Activated T-helper 17 cell treated with anti-CD3 and anti-CD28 coated beads, Interleukin-2, amount 50 U/mL, for 72 hours (primary cell): ENCODE measurements at regions not wholly inside any gene's neighbourhood (a gene's known extent, or its start where the extent isn't known, plus 50 kb on each side); places are given as distances from the start of the nearest gene placed in this dataset.

Experiments used
- ATAC-seq: fragments of 150-1000 bp; cut with Tn5 transposase; replicated peaks from 2 replicates; pipeline ENCODE4 v1.10.0; 2021; ENCODE audit warnings: mild to moderate bottlenecking, moderate library complexity
- H3K27ac Mint-ChIP-seq: one replicate; pipeline ENCODE4 v1.8.0; 2022; ENCODE audit warnings: mixed read lengths
- H3K27me3 Mint-ChIP-seq: one replicate; pipeline ENCODE4 v1.8.0; 2022; ENCODE audit warnings: mixed read lengths
- H3K36me3 Mint-ChIP-seq: one replicate; pipeline ENCODE4 v1.8.0; 2022; ENCODE audit warnings: low read depth, mild to moderate bottlenecking, mixed read lengths
- H3K4me1 Mint-ChIP-seq: one replicate; pipeline ENCODE4 v1.8.0; 2022; ENCODE audit warnings: mixed read lengths
- H3K4me3 Mint-ChIP-seq: one replicate; pipeline ENCODE4 v1.8.0; 2022; ENCODE audit warnings: mild to moderate bottlenecking, mixed read lengths
- H3K9me3 Mint-ChIP-seq: one replicate; pipeline ENCODE4 v1.8.0; 2022; ENCODE audit warnings: mixed read lengths

DNA sequence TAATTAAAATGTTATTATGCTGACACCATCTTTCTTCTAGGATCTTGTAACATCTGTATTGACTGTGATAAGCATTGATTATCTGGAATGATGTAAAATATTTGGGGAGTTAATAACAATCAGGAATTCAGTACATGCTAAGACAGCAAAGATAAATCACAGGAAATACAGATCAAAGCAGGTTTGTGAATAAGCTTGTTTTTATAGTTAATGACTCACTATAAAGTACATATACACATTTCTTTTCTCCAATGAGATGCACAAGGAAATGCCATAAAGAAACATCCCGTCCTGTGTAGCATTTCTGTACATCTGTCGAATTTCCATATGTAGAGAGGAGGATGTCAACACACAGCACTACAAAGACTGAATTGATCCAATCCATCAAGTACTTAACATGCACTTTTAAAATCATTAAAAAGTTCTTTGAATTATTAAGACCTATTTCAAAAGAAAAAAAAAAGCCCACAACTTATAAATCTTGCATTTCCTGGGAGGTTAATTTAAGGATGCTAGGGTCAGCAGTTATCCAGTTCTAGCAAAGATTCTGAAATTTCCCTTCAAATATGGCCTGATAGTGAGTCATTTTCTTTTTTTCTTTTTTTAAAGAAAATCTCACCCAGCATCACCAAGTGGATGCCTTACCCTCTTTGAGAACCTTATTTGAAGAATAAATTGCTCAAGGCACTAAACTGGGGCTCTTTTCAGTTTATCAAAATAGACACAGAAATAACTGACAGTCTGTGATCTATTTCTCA, 243.2 kb upstream of the NR5A2 start:
- H3K27ac Mint-ChIP-seq, result no peak overlapping the region
- H3K36me3 Mint-ChIP-seq, result no peaks in the 10 kb centered on the region

DNA sequence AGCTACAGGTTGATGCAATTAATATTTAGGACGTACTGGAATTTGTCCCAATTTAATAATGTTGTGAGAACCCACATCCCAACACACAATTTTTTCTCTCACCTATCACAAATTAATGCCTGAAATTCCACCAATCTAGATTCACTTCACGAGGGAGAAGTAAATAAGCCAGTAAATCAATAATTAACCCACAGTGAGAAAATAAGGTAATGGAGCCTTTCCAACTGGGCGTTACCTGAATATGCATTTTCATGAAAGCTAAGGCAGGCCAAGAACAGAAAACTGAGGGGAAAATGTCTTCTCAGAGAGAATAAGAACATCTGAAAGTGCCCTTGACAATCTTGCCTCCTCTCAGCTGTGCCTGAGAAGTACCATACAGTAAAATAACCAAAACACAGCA, 240.8 kb upstream of the NR5A2 start:
- Mint-ChIP-seq H3K27me3 (peaks cover 7% of the 10 kb centered on the region), H3K4me1 (no peaks in the 10 kb centered on the region), H3K9me3 (no peaks in the 10 kb centered on the region), H3K4me3 (no peak overlapping the region), H3K27ac (no peak overlapping the region), H3K36me3 (no peaks in the 10 kb centered on the region)
- ATAC-seq, result no peak

More for the DNA sequence above, 243.2 kb upstream of the NR5A2 start:
- ATAC-seq, result no peak
- no peaks in the 10 kb centered on the region for H3K4me1 Mint-ChIP-seq
- H3K4me3 Mint-ChIP-seq, result no peak overlapping the region
- no peaks in the 10 kb centered on the region for H3K9me3 Mint-ChIP-seq
- H3K27me3 Mint-ChIP-seq, result peaks cover 7% of the 10 kb centered on the region

DNA sequence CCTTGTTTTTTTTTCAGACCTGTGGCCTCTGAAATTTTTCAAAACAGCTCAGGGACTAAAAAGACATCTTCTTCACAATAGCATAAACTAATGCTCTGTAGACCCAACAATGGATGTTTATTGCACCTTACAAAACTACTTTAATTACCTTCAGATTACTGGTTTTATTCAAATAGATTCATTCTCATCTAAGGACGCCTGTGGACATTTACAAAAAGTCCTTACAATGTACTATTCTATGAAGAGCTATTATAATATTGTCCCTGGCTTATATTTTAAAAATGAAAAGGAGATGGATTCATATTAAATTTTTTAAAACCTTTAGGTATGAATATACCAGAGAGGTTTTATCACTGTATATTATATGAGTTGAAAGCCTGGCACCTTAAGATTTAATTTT, 238.4 kb upstream of the NR5A2 start:
- H3K4me3 Mint-ChIP-seq, result no peak overlapping the region
- no peak for ATAC-seq
- H3K27me3 Mint-ChIP-seq, result peaks cover 3% of the 10 kb centered on the region
- no peaks in the 10 kb centered on the region for H3K36me3 Mint-ChIP-seq
- no peak overlapping the region for H3K27ac Mint-ChIP-seq
- no peaks in the 10 kb centered on the region for H3K9me3 Mint-ChIP-seq
- H3K4me1 Mint-ChIP-seq, result no peaks in the 10 kb centered on the region

DNA sequence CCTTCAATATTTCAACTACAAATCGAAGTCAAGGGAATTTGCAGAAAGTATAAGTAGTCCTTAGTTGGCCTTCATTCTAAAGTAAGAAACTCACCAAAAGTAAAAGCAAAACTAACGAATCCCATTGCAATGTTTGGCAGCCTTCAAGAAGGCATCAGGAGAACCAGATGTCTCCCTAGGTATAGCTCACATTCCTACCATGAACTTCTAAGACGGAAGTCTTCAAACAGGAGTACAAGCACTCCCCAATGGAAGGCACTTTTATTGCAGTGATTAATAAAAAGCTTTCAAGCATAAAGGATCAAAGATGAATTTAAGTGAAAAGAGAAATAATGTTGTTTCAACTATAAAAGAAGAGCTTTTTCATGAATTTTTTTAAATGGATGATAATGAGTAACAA, 236.0 kb upstream of the NR5A2 start:
- Mint-ChIP-seq H3K9me3 (no peaks in the 10 kb centered on the region), H3K27me3 (peaks cover 3% of the 10 kb centered on the region), H3K4me3 (no peak overlapping the region), H3K27ac (no peak overlapping the region), H3K4me1 (no peaks in the 10 kb centered on the region), H3K36me3 (no peaks in the 10 kb centered on the region)
- ATAC-seq, result no peak

DNA sequence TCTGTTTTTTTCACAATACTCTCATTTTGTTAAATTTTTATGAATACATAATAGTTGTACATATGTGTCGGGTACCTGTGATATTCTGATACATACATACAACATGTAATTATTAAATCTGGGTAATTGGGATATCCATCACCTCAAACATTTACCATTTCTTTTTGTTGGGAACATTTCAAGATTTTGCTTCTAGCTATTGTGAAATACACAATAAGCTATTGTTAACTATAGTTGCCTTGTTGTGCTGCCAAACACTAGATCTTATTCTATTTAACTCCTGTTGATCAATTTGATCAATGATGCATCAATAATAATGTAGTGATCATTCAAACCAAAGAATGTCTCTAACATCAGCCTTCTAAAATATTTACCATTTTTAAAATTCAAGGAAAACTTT, 234.6 kb upstream of the NR5A2 start:
- H3K4me1 Mint-ChIP-seq, result no peaks in the 10 kb centered on the region
- H3K4me3 Mint-ChIP-seq, result no peak overlapping the region
- no peaks in the 10 kb centered on the region for H3K36me3 Mint-ChIP-seq
- no peak for ATAC-seq
- no peaks in the 10 kb centered on the region for H3K9me3 Mint-ChIP-seq
- H3K27ac Mint-ChIP-seq, result no peak overlapping the region
- H3K27me3 Mint-ChIP-seq, result peaks cover 3% of the 10 kb centered on the region

DNA sequence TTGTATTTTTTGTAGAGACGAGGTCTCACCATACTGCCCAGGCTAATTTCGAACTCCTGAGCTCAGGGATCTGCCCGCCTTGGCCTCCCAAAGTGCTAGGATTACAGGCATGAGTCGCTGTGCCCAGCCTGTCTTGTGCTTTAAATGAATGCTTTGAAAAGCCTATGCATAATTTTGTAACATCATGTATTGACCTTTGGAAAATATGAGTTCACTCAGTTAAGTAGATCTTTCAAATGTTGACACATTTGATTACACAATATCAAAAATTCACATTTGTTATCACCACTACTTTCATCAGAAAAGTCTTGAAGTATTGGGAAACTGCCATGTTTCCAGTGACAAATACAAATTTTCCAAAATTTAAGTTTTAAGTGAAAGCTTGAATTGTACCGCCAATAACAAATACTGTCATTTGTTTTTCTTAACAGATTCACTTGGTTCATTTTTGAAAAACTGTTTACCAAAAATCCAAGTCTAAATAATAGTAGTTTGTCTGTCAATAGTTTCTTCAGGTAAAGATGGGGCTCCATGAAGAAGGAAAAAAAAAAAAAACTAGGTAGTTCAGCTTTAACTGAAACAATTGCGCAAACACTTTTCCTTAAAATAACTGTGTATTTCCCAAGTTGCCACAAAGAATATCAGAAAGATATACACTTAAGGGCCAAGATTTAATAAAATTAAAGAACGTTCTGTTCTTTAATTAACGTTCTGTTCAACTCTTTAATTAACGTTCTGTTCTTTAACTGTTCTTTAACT, 233.2 kb upstream of the NR5A2 start:
- no peaks in the 10 kb centered on the region for H3K9me3 Mint-ChIP-seq
- H3K4me1 Mint-ChIP-seq, result no peaks in the 10 kb centered on the region
- no peaks in the 10 kb centered on the region for H3K27me3 Mint-ChIP-seq
- H3K4me3 Mint-ChIP-seq, result no peak overlapping the region
- no peaks in the 10 kb centered on the region for H3K36me3 Mint-ChIP-seq
- H3K27ac Mint-ChIP-seq, result no peak overlapping the region
- ATAC-seq, result no peak

DNA sequence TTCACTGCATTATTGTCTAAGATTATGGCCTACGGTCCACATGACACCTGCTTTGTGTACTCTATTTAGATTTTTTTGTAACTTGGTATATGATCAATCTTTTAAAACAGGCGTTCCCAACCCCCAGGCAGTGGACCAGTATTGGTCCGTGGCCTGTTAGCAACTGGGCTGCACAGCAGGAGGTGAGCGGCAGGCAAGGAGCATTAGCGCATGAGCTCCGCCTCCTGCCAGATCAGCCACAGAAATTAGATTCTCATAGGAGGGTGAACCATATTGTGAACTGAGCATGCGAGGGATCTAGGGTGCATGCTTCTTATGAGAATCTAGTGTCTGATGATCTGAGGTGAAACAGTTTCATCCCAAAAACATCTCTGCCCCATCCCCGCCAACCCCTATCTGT, 228.4 kb upstream of the NR5A2 start:
- Mint-ChIP-seq H3K27ac (no peak overlapping the region), H3K4me3 (no peak overlapping the region), H3K27me3 (peaks cover 11% of the 10 kb centered on the region), H3K4me1 (no peaks in the 10 kb centered on the region), H3K36me3 (no peaks in the 10 kb centered on the region), H3K9me3 (no peaks in the 10 kb centered on the region)
- no peak for ATAC-seq

DNA sequence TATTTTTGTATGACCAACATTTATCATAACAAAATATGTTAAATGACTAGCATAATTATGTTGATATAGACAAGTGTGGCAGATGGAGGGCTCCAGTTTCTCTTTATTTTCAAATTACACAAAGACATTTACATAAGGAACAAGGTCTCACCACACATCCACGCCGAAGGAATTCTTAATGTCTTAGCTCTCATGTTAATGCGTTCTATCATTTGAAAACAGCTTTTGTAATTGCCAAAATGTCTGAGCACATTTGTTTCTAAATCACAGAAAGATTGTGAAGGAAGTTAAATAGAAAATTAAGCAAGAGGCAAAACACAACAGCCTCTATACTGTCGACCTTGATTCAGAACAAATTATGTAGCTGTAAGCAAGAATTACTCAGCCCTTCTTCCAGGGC, 223.0 kb upstream of the NR5A2 start:
- Mint-ChIP-seq H3K27me3 (peaks cover 11% of the 10 kb centered on the region), H3K27ac (no peak overlapping the region), H3K9me3 (no peaks in the 10 kb centered on the region), H3K4me3 (no peak overlapping the region), H3K4me1 (no peaks in the 10 kb centered on the region), H3K36me3 (no peaks in the 10 kb centered on the region)
- ATAC-seq, result no peak

DNA sequence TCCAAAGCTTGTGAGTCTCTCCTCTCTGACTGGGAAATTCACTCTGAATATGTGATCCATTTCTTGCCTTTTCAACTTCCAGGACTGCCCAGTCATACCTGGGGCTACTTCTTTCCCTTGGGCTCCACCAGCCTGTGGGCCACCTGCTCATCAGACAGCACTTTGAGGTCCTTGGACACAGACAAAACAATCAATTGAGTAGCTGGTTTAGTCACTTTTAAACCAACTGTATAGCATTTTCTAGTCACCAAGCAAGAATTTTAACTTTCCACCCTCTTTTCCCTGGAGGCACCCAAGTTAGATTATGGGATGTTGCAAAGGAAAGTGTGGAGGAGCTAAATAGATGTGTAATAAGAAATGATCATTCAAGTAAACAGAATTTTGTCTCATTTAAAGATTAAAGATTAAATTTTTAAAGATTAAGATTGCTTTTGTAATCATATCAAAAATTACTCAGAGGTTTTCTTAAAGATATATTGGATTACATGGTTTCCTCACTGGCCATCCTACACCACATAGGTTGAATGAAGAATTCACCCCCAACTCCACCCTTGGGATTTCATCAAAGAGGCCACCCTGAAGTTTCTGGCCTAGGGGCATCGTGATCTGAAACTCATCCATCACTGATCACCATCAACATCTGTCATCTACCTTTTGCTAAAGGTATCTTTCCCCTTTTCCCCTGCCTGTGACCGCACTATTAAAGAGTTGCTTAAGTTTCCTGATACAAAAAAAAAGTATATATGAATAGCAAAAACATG, 219.2 kb upstream of the NR5A2 start:
- Mint-ChIP-seq H3K36me3 (no peaks in the 10 kb centered on the region), H3K9me3 (no peaks in the 10 kb centered on the region), H3K27me3 (peaks cover 12% of the 10 kb centered on the region), H3K27ac (no peak overlapping the region), H3K4me1 (no peaks in the 10 kb centered on the region), H3K4me3 (no peak overlapping the region)
- ATAC-seq, result no peak

DNA sequence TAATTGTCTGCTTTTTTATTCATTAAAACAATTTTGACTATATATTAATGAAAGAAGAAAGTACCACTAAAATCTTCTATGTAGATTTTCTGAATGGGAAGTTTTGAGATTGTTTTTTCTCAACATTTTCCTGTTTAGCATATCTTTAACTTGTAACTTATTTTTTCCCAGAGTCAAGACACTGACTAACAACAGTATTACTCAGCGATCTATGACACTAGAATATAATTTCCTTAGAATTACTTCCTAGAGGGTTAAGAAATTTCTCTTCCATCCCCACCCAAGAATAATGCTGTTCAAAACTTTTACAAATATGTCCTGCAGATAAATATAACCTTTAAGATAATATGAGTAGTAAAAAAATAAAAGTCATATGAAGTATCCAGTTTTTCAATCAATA, 218.2 kb upstream of the NR5A2 start:
- Mint-ChIP-seq H3K36me3 (no peaks in the 10 kb centered on the region), H3K4me3 (no peak overlapping the region), H3K27ac (no peak overlapping the region), H3K27me3 (peaks cover 17% of the 10 kb centered on the region), H3K9me3 (no peaks in the 10 kb centered on the region), H3K4me1 (no peaks in the 10 kb centered on the region)
- no peak for ATAC-seq

DNA sequence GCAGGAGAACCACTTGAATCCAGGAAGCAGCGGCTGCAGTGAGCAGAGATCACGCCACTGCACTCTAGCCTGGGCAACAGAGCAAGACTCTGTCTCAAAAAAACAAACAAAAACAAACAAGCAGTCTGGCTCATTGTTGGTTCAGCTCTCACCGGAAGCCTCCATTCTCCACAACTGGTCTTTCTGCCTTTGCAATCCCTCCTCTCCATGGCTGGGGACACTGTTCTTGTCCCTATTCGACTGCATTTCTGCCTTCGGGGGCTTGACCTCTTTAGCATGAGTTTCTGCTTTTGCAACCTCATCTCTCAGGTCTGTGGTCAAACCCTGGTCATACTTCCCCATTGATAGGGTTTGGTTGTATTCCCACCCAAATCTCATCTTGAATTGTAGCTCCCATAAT, 216.3 kb upstream of the NR5A2 start:
- no peaks in the 10 kb centered on the region for H3K4me1 Mint-ChIP-seq
- H3K9me3 Mint-ChIP-seq, result peaks cover 4% of the 10 kb centered on the region
- no peak overlapping the region for H3K4me3 Mint-ChIP-seq
- H3K27me3 Mint-ChIP-seq, result peaks cover 21% of the 10 kb centered on the region
- ATAC-seq, result no peak
- H3K36me3 Mint-ChIP-seq, result no peaks in the 10 kb centered on the region
- no peak overlapping the region for H3K27ac Mint-ChIP-seq

DNA sequence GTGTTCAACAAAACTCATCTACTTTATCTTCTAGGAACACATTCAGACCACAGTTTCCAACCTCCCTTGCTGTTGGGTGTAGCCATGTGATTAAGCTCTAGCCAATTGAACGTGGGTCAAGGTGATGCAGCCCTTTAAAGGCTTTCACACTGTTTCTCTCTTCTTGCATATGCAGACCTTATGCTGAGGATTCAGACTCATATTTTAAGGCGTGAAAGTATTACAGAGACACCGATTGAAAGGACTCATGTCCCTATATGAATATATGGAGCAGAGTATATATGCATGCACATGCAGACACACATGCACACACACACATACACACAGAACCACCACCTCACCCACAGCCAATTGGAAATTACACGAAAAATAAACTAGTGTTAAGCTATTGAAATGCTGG, 214.3 kb upstream of the NR5A2 start:
- H3K9me3 Mint-ChIP-seq, result peaks cover 5% of the 10 kb centered on the region
- no peaks in the 10 kb centered on the region for H3K4me1 Mint-ChIP-seq
- no peak for ATAC-seq
- no peak overlapping the region for H3K27ac Mint-ChIP-seq
- peaks cover 26% of the 10 kb centered on the region for H3K27me3 Mint-ChIP-seq
- no peaks in the 10 kb centered on the region for H3K36me3 Mint-ChIP-seq
- no peak overlapping the region for H3K4me3 Mint-ChIP-seq

DNA sequence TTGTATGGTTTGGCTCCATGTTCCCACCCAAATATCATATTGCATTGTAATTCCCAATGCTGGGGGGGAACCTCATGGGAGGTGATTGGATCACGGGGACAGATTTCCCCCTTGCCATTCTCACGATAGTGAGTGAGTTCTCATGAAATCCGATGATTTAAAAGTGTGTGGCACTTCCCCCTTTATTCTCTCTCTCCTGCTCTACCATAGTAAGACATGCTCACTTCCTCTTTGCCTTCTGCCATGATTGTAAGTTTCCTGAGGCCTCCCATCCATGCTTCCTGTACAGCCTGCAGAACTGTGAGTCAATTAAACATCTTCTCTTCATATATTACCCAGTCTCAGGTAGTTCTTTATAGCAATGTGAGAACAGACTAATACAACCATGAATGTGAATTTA, 211.6 kb upstream of the NR5A2 start:
- ATAC-seq, result no peak
- peaks cover 5% of the 10 kb centered on the region for H3K9me3 Mint-ChIP-seq
- no peaks in the 10 kb centered on the region for H3K36me3 Mint-ChIP-seq
- H3K27me3 Mint-ChIP-seq, result peaks cover 36% of the 10 kb centered on the region
- H3K27ac Mint-ChIP-seq, result no peak overlapping the region
- H3K4me1 Mint-ChIP-seq, result no peaks in the 10 kb centered on the region
- no peak overlapping the region for H3K4me3 Mint-ChIP-seq

DNA sequence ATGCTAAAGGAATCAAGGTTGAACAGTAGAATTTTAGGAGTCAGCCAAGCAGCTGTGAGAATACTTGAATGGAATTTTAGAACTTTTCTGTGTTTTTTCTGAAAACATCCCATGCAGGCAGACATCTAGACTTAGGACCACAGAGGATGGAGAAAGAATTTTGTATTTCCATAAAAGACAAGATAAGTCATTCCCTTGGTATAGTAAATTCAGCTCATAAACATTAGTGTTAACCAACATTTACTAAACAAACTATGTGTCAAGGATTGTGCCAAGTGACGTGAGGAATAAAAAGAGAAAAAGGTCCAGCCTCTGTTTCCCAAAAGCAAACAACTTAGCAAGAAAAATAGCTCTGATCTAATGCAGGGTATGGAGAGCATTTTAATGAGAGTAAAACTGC, 210.2 kb upstream of the NR5A2 start:
- peaks cover 35% of the 10 kb centered on the region for H3K27me3 Mint-ChIP-seq
- H3K4me3 Mint-ChIP-seq, result no peak overlapping the region
- no peak for ATAC-seq
- H3K27ac Mint-ChIP-seq, result no peak overlapping the region
- H3K4me1 Mint-ChIP-seq, result no peaks in the 10 kb centered on the region
- peaks cover 5% of the 10 kb centered on the region for H3K9me3 Mint-ChIP-seq
- no peaks in the 10 kb centered on the region for H3K36me3 Mint-ChIP-seq
